Nephron (organoid): ENCODE measurements at regions not wholly inside any gene's neighbourhood (a gene's known extent, or its start where the extent isn't known, plus 50 kb on each side); places are given as distances from the start of the nearest gene placed in this dataset.
A peak's percentile ranks its signal among the peaks of the same experiment; 100 is the strongest.

Experiments
- H3K27ac Mint-ChIP-seq, 3 experiments: 2 replicates each; pipeline ENCODE4 v1.8.0; 2020; ENCODE audit warnings: mixed read lengths in 3 of 3, mild to moderate bottlenecking in 2 of 3, moderate library complexity in 1 of 3
- H3K27me3 Mint-ChIP-seq: 2 replicates; pipeline ENCODE4 v1.8.0; 2021; ENCODE audit warnings: low read depth, mild to moderate bottlenecking, moderate library complexity, mixed read lengths
- H3K36me3 Mint-ChIP-seq: 2 replicates; pipeline ENCODE4 v1.8.0; 2020; ENCODE audit warnings: low read depth, mixed read lengths
- H3K4me1 Mint-ChIP-seq: 2 replicates; pipeline ENCODE4 v1.8.0; 2020; ENCODE audit warnings: mixed read lengths
- H3K4me3 Mint-ChIP-seq, 3 experiments: 2 replicates each; pipeline ENCODE4 v1.8.0; 2020; ENCODE audit warnings: mild to moderate bottlenecking in 3 of 3, mixed read lengths in 3 of 3, moderate library complexity in 2 of 3
- H3K9me3 Mint-ChIP-seq: 2 replicates; pipeline ENCODE4 v1.8.0; 2020; ENCODE audit warnings: mixed read lengths
- CTCF ChIP-seq, 3 experiments: fragments of 200-600 bp; sonication (generic); IDR thresholded peaks; one replicate each; pipeline ENCODE4 v1.5.0; 2021; ENCODE audit warnings: antibody characterized with exemption in 3 of 3; ENCODE audit not compliant: unreplicated experiment in 3 of 3

- no peak for TF ChIP-seq CTCF (IDR thresholded peaks at IDR 0.05; ENCODE audit: unreplicated experiment in 3 of 3)
- H3K27ac Mint-ChIP-seq: peak overlapping the region in 1 of 3 experiments; percentile 82
- H3K9me3 Mint-ChIP-seq: no peaks in the 10 kb centered on the region
- H3K36me3 Mint-ChIP-seq: no peaks in the 10 kb centered on the region
- no peaks in the 10 kb centered on the region for H3K27me3 Mint-ChIP-seq
- H3K4me1 Mint-ChIP-seq: peaks cover 22% of the 10 kb centered on the region
- H3K4me3 Mint-ChIP-seq: no peak overlapping the region
These were observed 252.6 kb upstream of the LINC00305 start for GRCh38 chr18:64401268-64402060.

GRCh38 chr18:64399566-64399965, 250.7 kb upstream of the LINC00305 start:
- TF ChIP-seq CTCF (IDR thresholded peaks at IDR 0.05; ENCODE audit: unreplicated experiment in 3 of 3): no peak
- Mint-ChIP-seq H3K4me3 (no peak overlapping the region), H3K27me3 (no peaks in the 10 kb centered on the region), H3K36me3 (no peaks in the 10 kb centered on the region), H3K9me3 (no peaks in the 10 kb centered on the region), H3K4me1 (peaks cover 15% of the 10 kb centered on the region), H3K27ac (no peak overlapping the region)

GRCh38 chr18:64398320-64398719, 249.4 kb upstream of the LINC00305 start:
- TF ChIP-seq CTCF (IDR thresholded peaks at IDR 0.05; ENCODE audit: unreplicated experiment in 3 of 3): no peak
- no peak overlapping the region for H3K4me3 Mint-ChIP-seq
- H3K9me3 Mint-ChIP-seq: no peaks in the 10 kb centered on the region
- H3K27ac Mint-ChIP-seq: no peak overlapping the region
- no peaks in the 10 kb centered on the region for H3K36me3 Mint-ChIP-seq
- no peaks in the 10 kb centered on the region for H3K27me3 Mint-ChIP-seq
- peaks cover 10% of the 10 kb centered on the region for H3K4me1 Mint-ChIP-seq

GRCh38 chr18:64392202-64392601, 243.3 kb upstream of the LINC00305 start:
- H3K4me3 Mint-ChIP-seq: no peak overlapping the region
- H3K27me3 Mint-ChIP-seq: no peaks in the 10 kb centered on the region
- no peak for TF ChIP-seq CTCF (IDR thresholded peaks at IDR 0.05; ENCODE audit: unreplicated experiment in 3 of 3)

GRCh38 chr18:64384101-64384500, 235.2 kb upstream of the LINC00305 start:
- peaks cover 4% of the 10 kb centered on the region for H3K4me1 Mint-ChIP-seq
- TF ChIP-seq CTCF (IDR thresholded peaks at IDR 0.05; ENCODE audit: unreplicated experiment in 3 of 3): no peak
- no peaks in the 10 kb centered on the region for H3K9me3 Mint-ChIP-seq
- peaks cover 3% of the 10 kb centered on the region for H3K27me3 Mint-ChIP-seq
- H3K27ac Mint-ChIP-seq: no peak overlapping the region
- no peak overlapping the region for H3K4me3 Mint-ChIP-seq
- no peaks in the 10 kb centered on the region for H3K36me3 Mint-ChIP-seq

More at GRCh38 chr18:64392202-64392601, 243.3 kb upstream of the LINC00305 start:
- H3K4me1 Mint-ChIP-seq: peaks cover 12% of the 10 kb centered on the region
- H3K9me3 Mint-ChIP-seq: no peaks in the 10 kb centered on the region
- no peak overlapping the region for H3K27ac Mint-ChIP-seq
- H3K36me3 Mint-ChIP-seq: no peaks in the 10 kb centered on the region

GRCh38 chr18:64380117-64380516, 231.2 kb upstream of the LINC00305 start:
- Mint-ChIP-seq H3K36me3 (no peaks in the 10 kb centered on the region), H3K27me3 (peaks cover 3% of the 10 kb centered on the region), H3K27ac (no peak overlapping the region), H3K9me3 (peaks cover 9% of the 10 kb centered on the region), H3K4me1 (peaks cover 4% of the 10 kb centered on the region), H3K4me3 (no peak overlapping the region)
- TF ChIP-seq CTCF (IDR thresholded peaks at IDR 0.05; ENCODE audit: unreplicated experiment in 3 of 3): no peak
